GM12874 (cell line): ENCODE measurements at regions not wholly inside any gene's neighbourhood (a gene's known extent, or its start where the extent isn't known, plus 50 kb on each side); places are given as distances from the start of the nearest gene placed in this dataset.

Source experiments
- TF ChIP-seq, protein P1 (sequence below): IDR thresholded peaks from 2 replicates; pipeline ENCODE4 v1.5.1; 2011; ENCODE audit warnings: low read depth, mild to moderate bottlenecking, control low read depth, low read length, moderate library complexity; ENCODE audit not compliant: insufficient read depth

DNA sequence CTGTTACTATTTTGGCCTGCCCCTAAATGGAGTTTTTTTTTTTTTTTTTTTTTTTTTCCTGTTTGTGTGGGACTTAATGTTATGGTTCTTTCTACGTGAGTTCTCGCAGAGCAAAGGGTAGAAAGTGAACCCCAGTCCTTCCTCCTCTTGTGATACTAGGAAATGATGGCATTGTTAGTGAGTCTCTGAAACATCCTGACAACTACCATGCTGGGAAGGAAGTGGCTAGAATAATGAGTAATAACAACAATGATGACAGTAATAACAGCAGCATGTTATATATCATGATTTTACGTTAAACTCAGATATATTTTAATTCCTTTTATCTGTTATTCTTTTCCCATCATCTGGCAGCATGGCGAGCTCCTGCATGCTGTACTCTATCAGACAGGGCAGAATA, 216.2 kb upstream of the LINC00305 start:
- TF ChIP-seq, protein P1, sequence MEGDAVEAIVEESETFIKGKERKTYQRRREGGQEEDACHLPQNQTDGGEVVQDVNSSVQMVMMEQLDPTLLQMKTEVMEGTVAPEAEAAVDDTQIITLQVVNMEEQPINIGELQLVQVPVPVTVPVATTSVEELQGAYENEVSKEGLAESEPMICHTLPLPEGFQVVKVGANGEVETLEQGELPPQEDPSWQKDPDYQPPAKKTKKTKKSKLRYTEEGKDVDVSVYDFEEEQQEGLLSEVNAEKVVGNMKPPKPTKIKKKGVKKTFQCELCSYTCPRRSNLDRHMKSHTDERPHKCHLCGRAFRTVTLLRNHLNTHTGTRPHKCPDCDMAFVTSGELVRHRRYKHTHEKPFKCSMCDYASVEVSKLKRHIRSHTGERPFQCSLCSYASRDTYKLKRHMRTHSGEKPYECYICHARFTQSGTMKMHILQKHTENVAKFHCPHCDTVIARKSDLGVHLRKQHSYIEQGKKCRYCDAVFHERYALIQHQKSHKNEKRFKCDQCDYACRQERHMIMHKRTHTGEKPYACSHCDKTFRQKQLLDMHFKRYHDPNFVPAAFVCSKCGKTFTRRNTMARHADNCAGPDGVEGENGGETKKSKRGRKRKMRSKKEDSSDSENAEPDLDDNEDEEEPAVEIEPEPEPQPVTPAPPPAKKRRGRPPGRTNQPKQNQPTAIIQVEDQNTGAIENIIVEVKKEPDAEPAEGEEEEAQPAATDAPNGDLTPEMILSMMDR = no peak

DNA sequence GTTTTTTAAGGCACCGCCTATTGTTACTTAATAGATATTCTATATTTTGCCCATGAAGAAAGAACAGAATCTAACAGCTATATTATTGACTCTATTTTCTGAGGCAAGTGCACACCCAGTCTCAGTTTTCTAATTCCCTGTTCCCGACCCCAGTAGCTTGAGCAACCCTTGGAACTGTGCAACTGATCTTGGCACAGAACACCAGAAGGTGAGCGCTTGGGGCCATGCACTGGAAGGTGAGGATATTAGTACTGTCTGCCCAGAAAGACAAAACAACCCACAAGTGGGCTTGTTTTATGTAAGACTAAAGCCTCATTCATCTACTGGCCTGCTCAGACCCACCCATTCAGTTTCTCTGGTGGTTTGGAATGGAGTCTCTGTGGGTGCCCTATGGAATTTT, 188.8 kb upstream of the LINC00305 start:
- TF ChIP-seq, protein P1 = no peak

DNA sequence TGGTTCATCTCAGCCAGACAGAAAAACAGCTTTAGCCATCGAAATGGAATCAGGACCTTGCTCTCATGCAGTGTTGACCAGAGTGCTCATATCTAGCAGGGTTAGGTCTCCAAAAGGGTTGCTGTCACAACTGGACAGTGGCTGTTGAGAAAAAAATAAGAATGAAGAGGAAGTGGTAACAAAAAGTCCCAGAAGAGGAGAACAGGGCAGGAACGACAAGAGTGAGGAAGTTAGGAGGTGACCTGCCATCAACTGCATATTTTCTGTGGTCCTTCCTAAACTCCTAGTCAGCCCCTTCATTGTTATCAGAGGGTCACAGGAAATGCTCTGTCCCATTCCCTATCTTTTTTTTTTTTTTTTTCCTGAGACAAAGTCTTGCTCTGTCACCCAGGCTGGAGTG, 188.1 kb upstream of the LINC00305 start:
- TF ChIP-seq, protein P1 = no peak

DNA sequence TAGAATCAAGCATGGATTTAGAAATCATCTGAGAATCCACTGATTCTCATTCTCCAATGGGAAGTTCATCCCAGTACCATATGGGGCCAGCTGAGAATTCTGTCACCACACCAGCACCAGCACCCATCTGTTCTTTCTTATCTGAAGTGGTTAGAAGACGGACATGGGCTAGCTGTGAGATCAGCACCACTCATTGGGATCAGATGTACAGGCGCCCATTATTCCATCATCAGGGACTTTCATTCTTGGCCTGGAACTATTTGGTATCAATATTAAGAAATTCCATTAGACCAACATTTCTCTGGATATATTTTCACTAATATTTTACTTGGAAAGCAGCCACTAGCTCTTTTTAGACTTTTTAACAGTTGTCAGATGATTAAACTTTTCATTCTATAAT, 185.9 kb upstream of the LINC00305 start:
- TF ChIP-seq, protein P1 = no peak

DNA sequence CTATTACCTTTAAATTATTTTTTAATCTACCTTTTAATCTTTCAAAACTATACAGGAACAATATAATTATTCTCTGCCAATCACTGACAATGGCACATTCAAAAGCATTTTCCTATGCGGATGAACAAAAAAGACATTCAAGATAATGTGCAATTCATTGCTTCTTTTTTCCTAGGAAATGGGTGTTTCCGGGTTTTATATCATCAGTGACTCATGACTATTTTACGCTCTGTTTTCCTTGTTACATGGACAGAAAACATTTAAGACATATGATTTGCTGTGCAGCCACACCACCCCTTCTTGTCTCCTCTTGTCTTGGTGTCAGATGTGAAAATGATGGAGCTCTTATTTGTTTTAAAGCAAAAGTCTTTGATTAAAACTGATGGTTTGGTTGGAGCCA, 184.7 kb upstream of the LINC00305 start:
- TF ChIP-seq, protein P1 = no peak

DNA sequence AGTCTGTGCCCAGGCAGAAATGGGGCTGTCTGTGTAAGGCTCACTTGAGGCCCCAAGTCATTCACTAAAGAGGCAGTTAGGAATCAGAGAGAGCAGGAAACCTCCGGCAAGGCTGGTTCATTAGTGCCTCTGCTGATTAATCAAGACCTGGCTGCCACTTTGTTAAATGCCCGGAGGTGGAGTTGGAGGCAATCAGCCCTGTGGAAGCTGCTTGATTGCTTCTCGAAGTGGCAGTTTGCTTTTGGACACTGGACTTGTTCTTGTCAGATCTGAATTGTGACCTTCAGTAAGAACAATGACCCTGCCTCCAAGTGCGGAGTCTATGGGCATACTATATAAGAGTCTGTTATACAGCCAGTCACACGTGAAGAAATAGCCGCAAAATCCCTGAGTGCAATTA, 183.9 kb upstream of the LINC00305 start:
- TF ChIP-seq, protein P1 = no peak

DNA sequence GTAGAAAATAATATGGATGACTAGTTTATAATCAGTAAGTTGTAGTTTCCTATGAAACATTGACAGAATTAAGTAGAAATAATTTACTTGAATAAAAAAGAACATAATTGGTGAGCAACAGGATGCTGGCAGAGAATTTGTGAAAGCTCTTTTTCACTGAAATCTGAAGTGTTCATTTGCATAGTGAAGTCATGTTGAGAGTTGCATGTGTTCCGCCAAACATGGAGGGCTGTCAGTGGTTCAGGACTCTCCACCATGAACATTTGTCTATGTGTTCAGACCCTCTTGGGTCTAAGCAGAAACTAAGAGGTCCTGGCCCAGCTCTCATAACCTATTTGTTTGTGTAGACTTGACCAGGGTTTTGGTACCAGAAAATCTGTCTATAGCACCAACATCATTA, 182.5 kb upstream of the LINC00305 start:
- TF ChIP-seq, protein P1 = no peak

DNA sequence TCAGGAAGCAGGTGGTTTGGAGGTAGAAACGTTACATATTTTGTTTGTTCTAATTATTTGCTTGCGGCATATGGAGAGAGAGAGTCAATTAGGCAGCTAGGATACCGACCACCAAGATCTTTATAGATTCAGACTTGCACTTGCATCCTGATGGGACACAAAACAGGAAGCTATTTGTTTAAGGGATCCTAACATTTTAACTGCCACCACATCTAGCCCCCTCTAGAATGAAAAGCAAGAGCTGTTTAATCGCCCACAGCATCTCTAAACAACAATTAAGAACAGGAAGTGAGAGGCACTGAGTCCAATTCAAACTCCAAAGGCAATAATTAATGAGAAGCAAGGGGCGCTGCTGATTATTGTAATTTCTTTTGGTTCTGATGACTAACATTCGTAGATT, 182.0 kb upstream of the LINC00305 start:
- TF ChIP-seq, protein P1 = no peak
